SK-N-SH (cell line): ENCODE measurements at regions not wholly inside any gene's neighbourhood (a gene's known extent, or its start where the extent isn't known, plus 50 kb on each side); places are given as distances from the start of the nearest gene placed in this dataset.

Experiments used
- CTCF ChIA-PET: fragments of 300-600, 350-600 bp; formaldehyde crosslinking; extraction: SDS; loops from one replicate; lab custom pipeline; 2021; lab: Yijun Ruan, JAX
- POLR2A ChIA-PET: fragments of 350-600 bp; sonication (Branson Sonifier 250); formaldehyde crosslinking; extraction: SDS; loops from one replicate; lab custom pipeline; 2020; ENCODE audit warnings: antibody characterized with exemption, inconsistent platforms; lab: Yijun Ruan, JAX
- DNase-seq: peaks from one replicate; pipeline ENCODE4 v3.0.0; 2012
- H2AFZ ChIP-seq: fragments of 200-600 bp; sonication (generic); 2 replicates; pipeline ENCODE4 v1.8.1; 2016; ENCODE audit warnings: antibody characterized with exemption, mild to moderate bottlenecking, low read depth
- H3F3A ChIP-seq: fragments of 200-600 bp; sonication (generic); replicated peaks from 2 replicates; pipeline ENCODE3; 2016; ENCODE audit warnings: antibody characterized with exemption, mild to moderate bottlenecking; ENCODE audit not compliant: insufficient read depth
- H3K27ac ChIP-seq, 2 experiments: fragments of 200-500 bp in 1 of 2; fragments of 200-600 bp in 1 of 2; sonication (Bioruptor generic) in 1 of 2; sonication (generic), shearing (Covaris generic) in 1 of 2; 2 replicates each; pipeline versions ENCODE4 v1.5.1 to v1.6.1; 2014 to 2016; ENCODE audit warnings: low read depth in 2 of 2, inconsistent platforms in 1 of 2, low read length in 1 of 2, mild to moderate bottlenecking in 1 of 2, mixed read lengths in 1 of 2
- H3K27me3 ChIP-seq: fragments of 200-600 bp; sonication (generic), shearing (Covaris generic); 2 replicates; pipeline ENCODE4 v1.6.1; 2016; ENCODE audit warnings: mixed run types; ENCODE audit not compliant: insufficient read depth
- H3K36me3 ChIP-seq, 2 experiments: fragments of 200-500 bp in 1 of 2; fragments of 200-600 bp in 1 of 2; sonication (Bioruptor generic) in 1 of 2; sonication (generic) in 1 of 2; replicated peaks in 1 of 2; 2 replicates each; pipeline versions ENCODE3 to v1.5.1; 2014 to 2016; ENCODE audit warnings: low read length in 1 of 2, mild to moderate bottlenecking in 1 of 2; ENCODE audit not compliant: insufficient read depth in 2 of 2, control insufficient read depth in 1 of 2
- H3K4me1 ChIP-seq, 2 experiments: fragments of 200-500 bp in 1 of 2; fragments of 200-600 bp in 1 of 2; sonication (Bioruptor generic) in 1 of 2; sonication (generic), shearing (Covaris generic) in 1 of 2; 2 replicates each; pipeline versions ENCODE4 v1.5.1 to v1.6.1; 2014 to 2016; ENCODE audit warnings: low read depth in 1 of 2, low read length in 1 of 2, mixed run types in 1 of 2; ENCODE audit not compliant: insufficient read depth in 2 of 2, control insufficient read depth in 1 of 2
- H3K4me2 ChIP-seq: fragments of 200-600 bp; sonication (generic), shearing (Covaris generic); 2 replicates; pipeline ENCODE4 v1.6.1; 2017; ENCODE audit warnings: mixed run types
- H3K4me3 ChIP-seq, 2 experiments: fragments of 200-500 bp in 1 of 2; fragments of 200-600 bp in 1 of 2; sonication (Bioruptor generic) in 1 of 2; sonication (generic), shearing (Covaris generic) in 1 of 2; 2 replicates each; pipeline versions ENCODE4 v1.5.1 to v1.8.1; 2014 to 2016; ENCODE audit warnings: low read depth in 2 of 2, inconsistent platforms in 1 of 2, low read length in 1 of 2, mild to moderate bottlenecking in 1 of 2, mixed read lengths in 1 of 2, moderate library complexity in 1 of 2
- H3K79me2 ChIP-seq: fragments of 200-600 bp; sonication (generic); 2 replicates; pipeline ENCODE4 v1.8.1; 2017; ENCODE audit warnings: mild to moderate bottlenecking; ENCODE audit not compliant: insufficient read depth
- H3K9ac ChIP-seq: fragments of 200-600 bp; sonication (generic); 2 replicates; pipeline ENCODE4 v1.6.1; 2017; ENCODE audit warnings: mixed run types
- H3K9me2 ChIP-seq: fragments of 200-600 bp; sonication (generic); 2 replicates; pipeline ENCODE4 v1.6.1; 2017; ENCODE audit warnings: mixed run types
- H3K9me3 ChIP-seq: fragments of 200-600 bp; sonication (generic); 2 replicates; pipeline ENCODE4 v1.6.1; 2017; ENCODE audit warnings: mixed run types, mild to moderate bottlenecking, moderate library complexity
- H4K20me1 ChIP-seq: fragments of 200-600 bp; sonication (generic); 2 replicates; pipeline ENCODE4 v1.6.1; 2017; ENCODE audit warnings: mild to moderate bottlenecking, mixed run types; ENCODE audit not compliant: insufficient read depth
- CHD2 ChIP-seq: fragments of 150-350 bp; IDR thresholded peaks from 2 replicates; pipeline ENCODE4 v1.6.1; 2018; ENCODE audit warnings: low read length; ENCODE audit not compliant: partially characterized antibody
- CTCF ChIP-seq: fragments of 200-600 bp; sonication (generic); IDR thresholded peaks from 2 replicates; pipeline ENCODE4 v1.6.1; 2017; ENCODE audit warnings: antibody characterized with exemption, mild to moderate bottlenecking, moderate library complexity
- ELF1 ChIP-seq: IDR thresholded peaks from 2 replicates; pipeline ENCODE4 v1.4.0; 2012
- EP300 ChIP-seq, 2 experiments: IDR thresholded peaks; 2 replicates each; pipeline versions ENCODE4 v1.4.0 to v1.6.1; 2012; ENCODE audit warnings: borderline replicate concordance in 1 of 2, low read depth in 1 of 2, low read length in 1 of 2
- EZH2phosphoT487 ChIP-seq: fragments of 200-600 bp; sonication (generic); IDR thresholded peaks from 2 replicates; pipeline ENCODE4 v1.6.1; 2017; ENCODE audit warnings: low read depth, mixed run types, mild to moderate bottlenecking, antibody characterized with exemption, moderate library complexity, borderline replicate concordance
- FOSL2 ChIP-seq: IDR thresholded peaks from 2 replicates; pipeline ENCODE4 v1.4.0; 2012; ENCODE audit warnings: low read depth, mild to moderate bottlenecking, moderate library complexity, borderline replicate concordance
- FOXJ3 ChIP-seq: sonication (generic); formaldehyde crosslinking; IDR thresholded peaks from 2 replicates; pipeline ENCODE4 v1.5.1; 2020; ENCODE audit warnings: mild to moderate bottlenecking, missing genetic modification reagents
- GABPA ChIP-seq: IDR thresholded peaks from 2 replicates; pipeline ENCODE4 v1.4.0; 2012; ENCODE audit warnings: low read depth, mild to moderate bottlenecking
- IRF3 ChIP-seq: fragments of 150-350 bp; IDR thresholded peaks from 2 replicates; pipeline ENCODE4 v1.6.1; 2016; ENCODE audit warnings: mild to moderate bottlenecking, low read depth, low read length
- JUND ChIP-seq: IDR thresholded peaks from 2 replicates; pipeline ENCODE4 v1.4.0; 2012
- MAX ChIP-seq: IDR thresholded peaks from 2 replicates; pipeline ENCODE4 v1.4.0; 2012; ENCODE audit warnings: low read depth
- MEF2A ChIP-seq: IDR thresholded peaks from 2 replicates; pipeline ENCODE4 v1.4.0; 2012; ENCODE audit warnings: low read depth, borderline replicate concordance
- MXI1 ChIP-seq: IDR thresholded peaks from 2 replicates; pipeline ENCODE4 v1.6.1; 2012; ENCODE audit warnings: mild to moderate bottlenecking, low read depth, low read length, improper control_type of control experiment
- NFIC ChIP-seq: IDR thresholded peaks from 2 replicates; pipeline ENCODE4 v1.4.0; 2012; ENCODE audit warnings: borderline replicate concordance
- PBX3 ChIP-seq: IDR thresholded peaks from 2 replicates; pipeline ENCODE4; 2012
- RAD21 ChIP-seq: IDR thresholded peaks from 2 replicates; pipeline ENCODE4 v1.6.1; 2012; ENCODE audit warnings: mild to moderate bottlenecking, low read length
- RCOR1 ChIP-seq: fragments of 150-350 bp; IDR thresholded peaks from 2 replicates; pipeline ENCODE4 v1.6.1; 2017; ENCODE audit warnings: antibody characterized with exemption, low read length
- RFX5 ChIP-seq: IDR thresholded peaks from 2 replicates; pipeline ENCODE4 v1.6.1; 2012; ENCODE audit warnings: mild to moderate bottlenecking, improper control_type of control experiment, low read length
- RXRA ChIP-seq: IDR thresholded peaks from 2 replicates; pipeline ENCODE4 v1.4.0; 2012; ENCODE audit warnings: low read depth, mild to moderate bottlenecking, borderline replicate concordance
- SIN3A ChIP-seq: IDR thresholded peaks from 2 replicates; pipeline ENCODE4 v1.6.1; 2012; ENCODE audit warnings: low read depth, mild to moderate bottlenecking, low read length, moderate library complexity, borderline replicate concordance
- SMC3 ChIP-seq: IDR thresholded peaks from 2 replicates; pipeline ENCODE4 v1.6.1; 2012; ENCODE audit warnings: low read depth, low read length, improper control_type of control experiment
- TCF12 ChIP-seq: IDR thresholded peaks from 2 replicates; pipeline ENCODE4 v1.4.0; 2012
- TEAD4 ChIP-seq: IDR thresholded peaks from 2 replicates; pipeline ENCODE4 v1.4.0; 2012; ENCODE audit warnings: mild to moderate bottlenecking, borderline replicate concordance; ENCODE audit not compliant: insufficient read depth
- USF1 ChIP-seq: IDR thresholded peaks from 2 replicates; pipeline ENCODE4 v1.4.0; 2012; ENCODE audit warnings: low read depth, borderline replicate concordance
- USF2 ChIP-seq: fragments of 150-350 bp; IDR thresholded peaks from 2 replicates; pipeline ENCODE4 v1.6.1; 2017; ENCODE audit warnings: antibody characterized with exemption, low read length, low read depth, borderline replicate concordance
- YY1 ChIP-seq: IDR thresholded peaks from 2 replicates; pipeline ENCODE4 v1.4.0; 2012; ENCODE audit warnings: low read depth, mild to moderate bottlenecking
- ZBTB33 ChIP-seq: IDR thresholded peaks from 2 replicates; pipeline ENCODE4 v1.4.0; 2012; ENCODE audit warnings: low read depth, borderline replicate concordance

- CTCF ChIA-PET: interaction anchor here (0.8 to 2.2 kb wide), 4 partner anchors 51 to 128 kb away, joined by 3 to 6 read pairs (median 4); no protein-coding TSS in a partner anchor
- peak; percentile 47 for DNase-seq
- no peak overlapping the region for H3K4me3 ChIP-seq
- TF ChIP-seq MEF2A (peak; percentile 80), GABPA (0 out of 2 replicates have a peak, but pooled peaks have one; percentile 29), EP300 (IDR thresholded peaks at IDR 0.05; ENCODE audit: borderline replicate concordance in 1 of 2, low read depth in 1 of 2, low read length in 1 of 2) (peak; percentile 93 to 97), NFIC (peak; percentile 99), ELF1 (peak; percentile 14; the same call in 1 of the 2 replicates), IRF3 (no peak), CHD2 (peak; percentile 80), USF1 (no peak), MXI1 (no peak), RFX5 (no peak), FOSL2 (peak; percentile 87), TCF12 (peak; percentile 97), YY1 (0 out of 2 replicates have a peak, but pooled peaks have one; percentile 35), USF2 (no peak), EZH2phosphoT487 (no peak), CTCF (no peak), RXRA (peak; percentile 87), SIN3A (peak; percentile 52; the same call in 1 of the 2 replicates), MAX (peak; percentile 77), PBX3 (peak; percentile 95), JUND (peak; percentile 95), ZBTB33 (peak; percentile 83; the same call in 1 of the 2 replicates), SMC3 (0 out of 2 replicates have a peak, but pooled peaks have one; percentile 13), RAD21 (peak; percentile 55; the same call in 1 of the 2 replicates), TEAD4 (peak; percentile 97), FOXJ3 (CRISPR knock-in tag) (peak; percentile 66; the same call in 1 of the 2 replicates), RCOR1 (peak; percentile 73; the same call in 1 of the 2 replicates)
Observed at GRCh38 chr5:125326150-125326510, 579.7 kb upstream of the ZNF608 start.

More at GRCh38 chr5:125326150-125326510, 579.7 kb upstream of the ZNF608 start:
- Histone ChIP-seq H3K9me3 (no peaks in the 10 kb centered on the region), H3K9ac (no peak overlapping the region), H3K4me1 (peaks cover 14 to 25% of the 10 kb centered on the region in 2 experiments; a peak in 3 of 4 replicates), H3K79me2 (no peaks in the 10 kb centered on the region; the same call in 1 of the 2 replicates), H3K36me3 (no peaks in the 10 kb centered on the region), H4K20me1 (no peaks in the 10 kb centered on the region), H3F3A (peaks cover 16% of the 10 kb centered on the region), H2AFZ (no peak overlapping the region), H3K4me2 (peak overlapping the region; percentile 38; the same call in 1 of the 2 replicates), H3K9me2 (no peaks in the 10 kb centered on the region), H3K27me3 (no peaks in the 10 kb centered on the region), H3K27ac (peak overlapping the region; percentile 30 to 86; a peak in 3 of 4 replicates)
- POLR2A ChIA-PET: interaction anchor here (1.1 to 2.9 kb wide), 4 partner anchors 83 to 578 kb away, joined by 5 to 15 read pairs (median 8); no protein-coding TSS in a partner anchor
